ENCODE measurements at regions not wholly inside any gene's neighbourhood (a gene's known extent, or its start where the extent isn't known, plus 50 kb on each side); places are given as distances from the start of the nearest gene placed in this dataset.

DNA sequence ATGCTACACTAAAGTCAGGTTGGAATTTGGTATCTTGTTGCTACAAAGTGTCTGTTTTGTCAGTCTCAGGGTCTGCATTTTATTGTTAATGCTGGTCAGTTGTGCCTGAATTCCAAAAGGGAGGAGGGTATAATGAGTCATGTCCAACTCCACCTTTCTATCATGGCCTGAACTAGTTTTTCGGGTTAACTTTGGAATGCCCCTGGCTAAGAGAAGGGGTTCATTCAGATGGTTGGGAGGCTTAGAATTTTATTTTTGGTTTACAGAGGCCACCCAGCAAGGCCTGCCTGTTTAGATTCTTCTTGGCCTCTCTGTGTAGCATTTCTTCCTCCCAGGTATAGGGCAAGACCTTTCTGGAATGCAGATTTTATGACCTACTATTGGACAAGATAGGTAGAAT is 93.2 kb downstream of the SKIDA1 start:
- TF ChIP-seq, protein P1, sequence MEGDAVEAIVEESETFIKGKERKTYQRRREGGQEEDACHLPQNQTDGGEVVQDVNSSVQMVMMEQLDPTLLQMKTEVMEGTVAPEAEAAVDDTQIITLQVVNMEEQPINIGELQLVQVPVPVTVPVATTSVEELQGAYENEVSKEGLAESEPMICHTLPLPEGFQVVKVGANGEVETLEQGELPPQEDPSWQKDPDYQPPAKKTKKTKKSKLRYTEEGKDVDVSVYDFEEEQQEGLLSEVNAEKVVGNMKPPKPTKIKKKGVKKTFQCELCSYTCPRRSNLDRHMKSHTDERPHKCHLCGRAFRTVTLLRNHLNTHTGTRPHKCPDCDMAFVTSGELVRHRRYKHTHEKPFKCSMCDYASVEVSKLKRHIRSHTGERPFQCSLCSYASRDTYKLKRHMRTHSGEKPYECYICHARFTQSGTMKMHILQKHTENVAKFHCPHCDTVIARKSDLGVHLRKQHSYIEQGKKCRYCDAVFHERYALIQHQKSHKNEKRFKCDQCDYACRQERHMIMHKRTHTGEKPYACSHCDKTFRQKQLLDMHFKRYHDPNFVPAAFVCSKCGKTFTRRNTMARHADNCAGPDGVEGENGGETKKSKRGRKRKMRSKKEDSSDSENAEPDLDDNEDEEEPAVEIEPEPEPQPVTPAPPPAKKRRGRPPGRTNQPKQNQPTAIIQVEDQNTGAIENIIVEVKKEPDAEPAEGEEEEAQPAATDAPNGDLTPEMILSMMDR (conservative IDR thresholded peaks at IDR 0.05 in 1 of 2, IDR thresholded peaks at IDR 0.05 in 1 of 2; ENCODE audit: low read depth in 1 of 2, low read length in 2 of 2) = no peak
- no peak for TF ChIP-seq EZH2 (IDR thresholded peaks at IDR 0.05; ENCODE audit: low read length, missing control alignments)
